GM19351 (cell line): ENCODE measurements at regions not wholly inside any gene's neighbourhood (a gene's known extent, or its start where the extent isn't known, plus 50 kb on each side); places are given as distances from the start of the nearest gene placed in this dataset.
A peak's percentile ranks its signal among the peaks of the same experiment; 100 is the strongest.

ENCODE experiments used
- ATAC-seq: cut with Tn5 transposase; IDR thresholded peaks from one replicate; pipeline ENCODE4 v1.9.1; 2021; ENCODE audit warnings: mild to moderate bottlenecking, moderate library complexity; ENCODE audit not compliant: unreplicated experiment

GRCh38 chr20:22408521-22409402 is 175.6 kb downstream of the FOXA2 start:
- no peak for ATAC-seq

- ATAC-seq, result no peak
Measured at GRCh38 chr20:22407237-22408193, 176.9 kb downstream of the FOXA2 start.

- no peak for ATAC-seq
Measured at GRCh38 chr20:22404419-22405170, 179.8 kb downstream of the FOXA2 start.

GRCh38 chr20:22403632-22404361 is 180.6 kb downstream of the FOXA2 start:
- peak; percentile 56 for ATAC-seq

DNA sequence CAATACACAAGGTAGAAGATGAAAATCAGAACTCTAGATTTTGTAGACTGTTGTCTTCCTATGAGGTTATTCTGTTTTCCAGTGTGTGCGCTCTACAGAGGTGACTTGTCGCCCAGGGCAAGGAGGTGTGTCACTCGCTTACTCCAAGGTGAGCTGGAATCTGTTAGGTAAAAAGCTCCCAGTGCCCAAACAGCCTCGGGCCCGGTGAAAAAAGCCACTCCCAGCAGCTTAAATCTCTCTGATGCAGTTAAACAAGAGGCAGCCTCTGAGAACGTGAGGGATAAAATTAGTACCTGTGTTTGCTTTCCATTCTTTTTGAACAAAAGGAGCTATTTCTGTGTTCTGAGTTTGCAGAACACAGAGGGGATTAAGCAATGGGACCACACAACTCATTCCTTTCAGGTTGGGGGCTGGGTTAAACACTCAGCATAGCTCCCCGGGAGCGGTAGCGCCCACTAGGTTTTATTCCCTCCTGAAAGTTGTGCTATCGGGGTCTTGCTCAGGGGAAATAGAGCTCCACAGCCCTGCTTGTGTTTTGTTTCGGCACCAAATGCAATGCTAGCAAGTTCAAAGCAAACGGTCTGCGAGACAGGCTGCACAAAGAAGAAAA is 181.2 kb downstream of the FOXA2 start:
- ATAC-seq, result no peak

DNA sequence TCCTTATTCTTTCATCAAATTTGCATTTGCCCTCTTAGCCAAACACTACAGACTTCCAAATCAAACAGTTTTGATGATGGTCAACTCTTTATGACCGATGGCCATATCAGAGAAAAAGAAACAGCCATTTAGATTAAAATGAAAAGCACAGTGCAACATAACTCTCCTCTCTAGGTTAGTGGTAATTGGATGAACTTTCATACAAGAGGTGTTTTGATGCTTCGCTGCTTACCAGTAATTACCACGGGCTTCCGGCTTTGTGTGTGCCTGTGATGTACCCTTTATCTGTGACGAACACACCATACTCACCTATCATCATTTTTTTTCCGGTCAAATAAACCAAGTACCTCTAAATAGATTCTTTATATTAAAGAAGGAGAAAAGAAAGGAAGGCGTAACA is 181.8 kb downstream of the FOXA2 start:
- no peak for ATAC-seq

GRCh38 chr20:22400440-22400839 is 183.9 kb downstream of the FOXA2 start:
- no peak for ATAC-seq

DNA sequence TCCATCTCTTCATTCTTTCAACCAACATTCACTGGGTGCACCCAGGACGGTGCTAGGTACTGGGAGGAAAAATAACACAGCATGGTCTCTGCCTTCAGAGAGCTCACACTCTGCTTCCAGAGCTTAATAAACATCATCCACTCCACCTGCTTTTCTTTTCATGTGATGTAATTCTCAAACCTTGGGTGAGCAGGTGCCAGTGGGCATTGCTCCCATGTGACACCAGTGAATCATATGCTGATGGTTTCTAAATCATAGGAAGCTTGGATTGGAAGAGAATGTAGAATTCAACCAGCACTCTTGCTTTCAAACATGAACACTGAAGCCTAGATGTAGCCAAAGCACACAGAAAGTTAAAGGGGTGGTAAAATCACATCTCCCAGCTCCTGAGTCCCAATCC is 189.8 kb downstream of the FOXA2 start:
- ATAC-seq, result no peak

GRCh38 chr20:22390543-22390903 is 193.8 kb downstream of the FOXA2 start:
- ATAC-seq, result no peak

DNA sequence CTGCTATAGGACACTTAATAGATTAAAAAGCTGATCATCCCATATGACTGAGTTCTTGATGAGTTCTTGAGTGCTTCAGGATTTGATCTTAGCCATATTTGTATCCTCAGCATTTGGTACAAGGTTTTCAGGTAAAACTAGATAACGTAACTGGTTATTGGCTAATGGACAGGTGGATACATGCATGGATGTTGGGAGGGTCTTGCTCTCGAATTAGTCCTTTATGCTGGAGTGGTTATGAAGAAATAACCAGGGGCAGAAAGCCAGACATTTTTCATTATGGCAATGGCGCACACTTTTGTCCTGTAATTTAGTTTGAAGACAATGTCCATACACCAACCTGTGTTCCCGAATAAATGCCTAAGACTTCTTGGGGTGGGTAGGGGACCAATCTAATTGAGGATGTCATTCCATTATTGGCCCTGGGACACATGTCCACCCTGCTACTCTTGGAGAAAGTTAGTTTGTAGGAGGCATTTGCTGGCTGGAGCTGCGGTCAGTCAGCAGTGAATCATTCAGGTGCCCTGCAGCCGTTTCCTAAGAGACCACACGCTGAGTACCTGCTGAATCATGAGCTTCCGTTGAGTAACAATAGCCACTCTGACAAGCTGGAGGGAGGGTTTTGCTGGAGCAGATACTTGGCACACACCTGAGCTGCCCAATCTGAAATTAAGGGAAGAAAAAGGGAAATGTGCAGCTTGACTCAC is 194.4 kb downstream of the FOXA2 start:
- ATAC-seq, result no peak

DNA sequence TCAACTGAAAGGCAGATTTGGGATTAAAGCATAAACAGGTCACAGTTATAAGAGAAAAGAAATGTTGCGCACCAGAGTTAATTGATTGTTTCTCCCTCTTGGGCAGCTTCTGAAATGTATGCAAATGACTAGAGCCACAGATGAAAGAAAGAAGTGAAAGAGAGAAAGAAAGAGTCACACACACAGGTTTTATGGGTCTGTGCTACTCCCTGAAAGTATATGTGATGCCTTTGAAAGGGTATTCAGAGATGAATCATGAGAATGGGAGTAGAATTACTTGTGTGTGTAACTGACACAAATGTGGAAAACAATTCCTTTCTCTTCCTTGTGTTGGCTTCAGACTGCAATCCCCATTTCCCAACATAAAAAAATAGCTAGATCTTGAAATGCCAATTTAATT is 196.9 kb downstream of the FOXA2 start:
- no peak for ATAC-seq

- ATAC-seq, result no peak
Measured at GRCh38 chr20:22386306-22386623, 198.1 kb downstream of the FOXA2 start.

DNA sequence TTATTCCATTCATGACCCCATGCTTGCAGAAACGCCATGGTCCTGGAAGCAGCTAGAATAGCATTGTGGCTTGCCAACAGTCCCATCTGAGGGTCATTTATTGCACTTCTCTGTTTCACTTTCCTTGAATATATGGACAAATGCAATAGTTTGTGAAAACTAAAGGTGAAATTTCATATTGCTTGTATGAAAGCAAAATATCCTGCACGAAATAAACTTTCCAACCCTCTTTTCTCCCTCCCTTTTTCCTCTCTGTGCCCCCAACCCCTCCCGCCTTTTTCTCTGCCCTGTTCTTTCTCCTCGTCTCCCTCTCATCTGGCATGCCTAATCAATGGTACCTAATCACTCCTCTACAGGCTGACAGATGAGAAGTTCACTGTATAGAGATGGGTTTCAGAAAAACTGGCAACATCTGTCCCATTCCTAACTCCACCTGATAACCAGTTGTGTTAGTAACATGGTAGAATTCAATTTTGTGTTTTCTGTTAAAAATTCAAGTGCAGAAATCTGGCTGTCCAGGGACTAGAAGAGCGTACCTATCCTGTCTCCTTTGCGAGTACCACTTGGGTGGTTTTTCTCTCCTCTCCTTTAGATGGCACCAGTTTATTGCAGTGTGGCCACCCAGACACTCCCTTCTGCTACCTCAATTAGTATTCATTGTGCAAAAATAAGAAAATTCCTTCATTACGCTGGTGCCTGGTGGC is 198.6 kb downstream of the FOXA2 start:
- no peak for ATAC-seq

- no peak for ATAC-seq
Measured at GRCh38 chr20:22384978-22385377, 199.4 kb downstream of the FOXA2 start.

DNA sequence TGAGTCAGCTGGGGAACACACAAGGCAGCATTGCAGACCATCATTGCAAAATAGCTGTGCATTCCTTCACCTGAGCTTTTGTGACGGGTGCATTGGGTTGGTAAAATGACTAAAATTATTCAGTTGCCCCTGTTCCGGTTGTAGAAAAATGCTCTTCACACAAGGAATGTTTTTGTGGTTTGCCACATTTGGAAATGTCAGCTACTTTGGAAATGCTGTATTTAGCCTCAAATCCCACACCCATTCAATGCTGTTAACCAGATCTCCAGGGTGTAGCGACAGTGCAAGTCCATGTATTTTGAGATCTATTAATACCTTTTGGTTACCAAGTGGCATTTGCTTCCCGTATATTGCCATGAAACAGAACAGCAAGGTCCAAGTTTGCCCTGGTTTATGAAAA is 201.2 kb downstream of the FOXA2 start:
- ATAC-seq, result no peak

DNA sequence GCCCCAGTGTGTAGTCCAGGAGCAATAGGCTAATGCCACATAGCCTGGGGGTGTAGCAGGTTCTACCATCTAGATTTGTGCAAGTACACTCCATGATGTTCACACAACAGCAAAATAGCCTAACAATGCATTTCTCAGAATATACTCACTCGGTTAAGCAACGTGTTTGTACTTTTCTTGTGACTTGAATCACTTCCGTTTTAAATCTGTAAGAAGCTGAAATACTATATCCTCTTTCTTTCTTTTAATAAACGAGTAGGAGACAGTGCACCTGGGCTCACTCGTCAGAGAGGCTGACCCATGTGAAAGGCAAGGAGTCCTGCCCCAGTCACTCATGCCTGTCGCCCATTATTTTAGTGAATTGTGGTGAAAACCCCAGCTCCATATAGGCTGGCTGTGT is 201.6 kb downstream of the FOXA2 start:
- ATAC-seq, result peak; percentile 62

DNA sequence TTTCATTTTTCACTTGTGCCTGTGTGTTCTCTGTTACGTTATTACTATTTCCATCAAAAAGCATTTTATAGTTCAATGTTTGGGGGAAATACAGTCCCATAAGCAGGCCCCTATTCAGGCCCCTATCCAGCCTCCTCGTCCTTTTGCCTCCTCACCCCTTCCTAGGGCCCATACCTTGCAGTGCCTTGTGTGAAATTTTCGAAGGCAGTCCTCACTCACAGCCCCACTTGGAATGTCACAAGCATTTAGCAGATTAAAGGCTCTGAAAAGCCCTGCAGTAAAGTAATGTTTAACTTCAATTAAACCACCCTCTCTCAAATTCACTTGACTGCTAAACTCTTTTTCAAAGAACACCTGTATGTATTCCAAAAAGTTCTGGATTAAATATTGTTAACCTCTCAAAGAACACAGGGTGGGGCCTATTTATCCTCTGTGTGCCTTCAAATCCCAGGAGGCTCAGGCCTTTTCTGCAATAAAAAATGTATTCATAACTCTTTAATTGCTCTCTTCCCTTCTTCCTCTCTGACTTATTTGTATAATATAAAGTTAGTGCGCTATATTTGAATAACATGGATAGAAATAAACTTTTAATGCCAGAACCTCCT is 202.5 kb downstream of the FOXA2 start:
- ATAC-seq, result no peak

DNA sequence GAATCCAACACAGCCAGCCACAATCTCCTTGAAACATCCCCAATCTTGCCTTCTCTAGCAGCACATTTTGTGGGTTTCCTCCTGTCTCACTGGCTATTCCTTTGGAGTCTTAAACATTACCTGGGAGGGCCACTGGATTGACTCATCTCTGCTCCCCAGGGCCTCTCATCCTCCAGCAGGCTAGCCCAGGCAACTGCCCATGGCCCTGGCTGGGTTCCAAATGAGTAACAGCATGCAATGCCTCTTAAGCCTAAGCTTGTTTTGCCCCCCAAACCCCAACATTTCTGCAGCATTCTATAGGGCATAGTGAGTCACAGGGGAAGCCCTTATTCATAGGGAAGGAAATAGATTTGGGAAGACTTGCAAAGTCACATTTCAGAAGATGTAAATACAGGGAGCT is 204.9 kb downstream of the FOXA2 start:
- no peak for ATAC-seq
